Hepatocyte (in vitro differentiated cells): ENCODE measurements at regions not wholly inside any gene's neighbourhood (a gene's known extent, or its start where the extent isn't known, plus 50 kb on each side); places are given as distances from the start of the nearest gene placed in this dataset.

Experiments used
- DNase-seq: peaks from one replicate; pipeline ENCODE4 v3.0.0-alpha.2; 2016; ENCODE audit warnings: low spot score
- H2AFZ ChIP-seq: fragments of 200-600 bp; sonication (generic); 2 replicates; pipeline ENCODE4 v1.6.0; 2016; ENCODE audit warnings: antibody characterized with exemption, mild to moderate bottlenecking
- H3K27ac ChIP-seq: fragments of 200-600 bp; sonication (generic); 2 replicates; pipeline ENCODE4 v1.5.1; 2016; ENCODE audit warnings: mild to moderate bottlenecking
- H3K27me3 ChIP-seq: fragments of 200-600 bp; sonication (generic); 2 replicates; pipeline ENCODE4 v1.6.1; 2016
- H3K36me3 ChIP-seq: fragments of 200-600 bp; sonication (generic); replicated peaks from 2 replicates; pipeline ENCODE4 v1.5.1; 2016; ENCODE audit warnings: low read depth; ENCODE audit not compliant: insufficient read depth
- H3K4me1 ChIP-seq: fragments of 200-600 bp; sonication (generic); 2 replicates; pipeline ENCODE4 v1.5.1; 2016; ENCODE audit warnings: mild to moderate bottlenecking, moderate library complexity; ENCODE audit not compliant: insufficient read depth
- H3K4me2 ChIP-seq: fragments of 200-600 bp; sonication (generic); 2 replicates; pipeline ENCODE4 v1.6.0; 2016
- H3K4me3 ChIP-seq: fragments of 200-600 bp; sonication (generic); 2 replicates; pipeline ENCODE4 v1.5.1; 2016; ENCODE audit warnings: mild to moderate bottlenecking
- H3K79me2 ChIP-seq: fragments of 200-600 bp; sonication (generic); 2 replicates; pipeline ENCODE4 v1.6.0; 2017; ENCODE audit warnings: mild to moderate bottlenecking
- H3K9me2 ChIP-seq: fragments of 200-600 bp; sonication (generic); replicated peaks from 2 replicates; pipeline ENCODE4 v1.6.0; 2017; ENCODE audit warnings: mild to moderate bottlenecking; ENCODE audit not compliant: insufficient read depth
- H3K9me3 ChIP-seq: fragments of 200-600 bp; sonication (generic); 2 replicates; pipeline ENCODE4 v1.5.1; 2016; ENCODE audit warnings: low read depth, mild to moderate bottlenecking
- H4K20me1 ChIP-seq: fragments of 200-600 bp; sonication (generic); 2 replicates; pipeline ENCODE4 v1.6.0; 2016; ENCODE audit warnings: mild to moderate bottlenecking; ENCODE audit not compliant: insufficient read depth, poor library complexity, severe bottlenecking
- EZH2 ChIP-seq: fragments of 200-600 bp; sonication (generic); IDR thresholded peaks from 2 replicates; pipeline ENCODE4 v1.6.1; 2016; ENCODE audit warnings: antibody characterized with exemption, mild to moderate bottlenecking, borderline replicate concordance
- EZH2phosphoT487 ChIP-seq: fragments of 200-600 bp; sonication (generic); IDR thresholded peaks from one replicate; pipeline ENCODE4 v1.6.1; 2018; ENCODE audit warnings: antibody characterized with exemption, mild to moderate bottlenecking, low read depth, moderate library complexity; ENCODE audit not compliant: unreplicated experiment, severe bottlenecking
- WGBS: methylation state at CpG from one replicate; pipeline ENCODE4 v1.1.6; 2016; ENCODE audit warnings: low lambda C conversion rate; ENCODE audit errors: missing lambda C conversion rate; 5-methylcytosine and 5-hydroxymethylcytosine counted together
- TF ChIP-seq, protein P1 (sequence below): fragments of 200-600 bp; sonication (generic); IDR thresholded peaks from 2 replicates; pipeline ENCODE4 v1.5.1; 2016; ENCODE audit warnings: antibody characterized with exemption, mild to moderate bottlenecking; ENCODE audit not compliant: poor library complexity

DNA sequence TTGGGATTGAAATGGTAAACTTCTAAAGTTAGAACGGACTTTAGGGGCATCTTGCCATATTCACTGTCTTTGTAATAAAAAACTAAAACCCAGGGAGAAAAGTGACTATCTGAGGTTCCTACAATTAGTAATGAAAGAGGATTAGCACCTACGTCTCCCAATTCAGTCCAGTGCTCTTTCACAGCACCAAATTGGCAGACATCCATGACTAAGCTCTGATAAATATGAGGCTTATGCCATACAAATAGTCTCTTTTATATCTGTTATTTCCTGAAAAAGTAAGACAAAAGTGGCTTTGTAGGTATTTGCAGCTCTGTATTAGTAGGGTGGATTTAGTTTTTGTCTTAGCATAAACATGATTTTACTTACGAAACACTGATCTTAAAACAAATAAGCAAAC lies 315.0 kb upstream of the NRIP1 start:
- H3K27ac ChIP-seq, result no peak overlapping the region
- no peaks in the 10 kb centered on the region for H3K4me1 ChIP-seq
- H3K27me3 ChIP-seq, result no peaks in the 10 kb centered on the region
- no peaks in the 10 kb centered on the region for H3K9me3 ChIP-seq
- H3K4me2 ChIP-seq, result no peak overlapping the region
- H2AFZ ChIP-seq, result no peak overlapping the region
- DNase-seq, result no peak
- no peaks in the 10 kb centered on the region for H3K36me3 ChIP-seq
- no peaks in the 10 kb centered on the region for H4K20me1 ChIP-seq
- TF ChIP-seq EZH2phosphoT487, result no peak
- TF ChIP-seq, protein P1, sequence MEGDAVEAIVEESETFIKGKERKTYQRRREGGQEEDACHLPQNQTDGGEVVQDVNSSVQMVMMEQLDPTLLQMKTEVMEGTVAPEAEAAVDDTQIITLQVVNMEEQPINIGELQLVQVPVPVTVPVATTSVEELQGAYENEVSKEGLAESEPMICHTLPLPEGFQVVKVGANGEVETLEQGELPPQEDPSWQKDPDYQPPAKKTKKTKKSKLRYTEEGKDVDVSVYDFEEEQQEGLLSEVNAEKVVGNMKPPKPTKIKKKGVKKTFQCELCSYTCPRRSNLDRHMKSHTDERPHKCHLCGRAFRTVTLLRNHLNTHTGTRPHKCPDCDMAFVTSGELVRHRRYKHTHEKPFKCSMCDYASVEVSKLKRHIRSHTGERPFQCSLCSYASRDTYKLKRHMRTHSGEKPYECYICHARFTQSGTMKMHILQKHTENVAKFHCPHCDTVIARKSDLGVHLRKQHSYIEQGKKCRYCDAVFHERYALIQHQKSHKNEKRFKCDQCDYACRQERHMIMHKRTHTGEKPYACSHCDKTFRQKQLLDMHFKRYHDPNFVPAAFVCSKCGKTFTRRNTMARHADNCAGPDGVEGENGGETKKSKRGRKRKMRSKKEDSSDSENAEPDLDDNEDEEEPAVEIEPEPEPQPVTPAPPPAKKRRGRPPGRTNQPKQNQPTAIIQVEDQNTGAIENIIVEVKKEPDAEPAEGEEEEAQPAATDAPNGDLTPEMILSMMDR, result no peak
- TF ChIP-seq EZH2, result no peak
- no peak overlapping the region for H3K4me3 ChIP-seq
- no peaks in the 10 kb centered on the region for H3K79me2 ChIP-seq
- H3K9me2 ChIP-seq, result no peaks in the 10 kb centered on the region
- WGBS, result 74% methylated on average over 3 of the region's 3 CpGs

DNA sequence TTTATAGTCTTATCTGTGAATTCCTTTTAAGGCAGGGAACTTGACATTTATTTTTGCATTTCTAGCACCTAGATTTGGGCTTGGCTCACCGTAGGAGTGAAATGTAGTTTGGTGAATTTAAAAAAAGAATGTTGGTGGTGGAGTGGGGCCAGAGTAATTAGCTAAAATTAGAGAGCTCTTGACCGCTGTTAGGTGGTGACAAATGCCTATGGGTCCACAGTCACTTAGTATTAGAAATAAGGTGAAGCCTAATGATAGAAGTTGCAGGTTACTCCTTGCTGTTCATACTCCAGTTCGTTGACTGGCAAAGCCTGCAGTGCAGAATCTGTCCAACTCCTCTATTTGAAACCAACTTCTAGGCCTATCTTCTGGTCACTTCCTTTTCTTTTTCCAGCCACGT lies 318.8 kb upstream of the NRIP1 start:
- DNase-seq, result no peak
- no peak overlapping the region for H3K4me2 ChIP-seq
- H3K27me3 ChIP-seq, result no peaks in the 10 kb centered on the region
- no peaks in the 10 kb centered on the region for H3K9me2 ChIP-seq
- no peaks in the 10 kb centered on the region for H3K79me2 ChIP-seq
- H3K4me3 ChIP-seq, result no peak overlapping the region
- no peaks in the 10 kb centered on the region for H3K4me1 ChIP-seq
- no peak overlapping the region for H2AFZ ChIP-seq
- no peaks in the 10 kb centered on the region for H3K9me3 ChIP-seq
- TF ChIP-seq EZH2phosphoT487, result no peak
- H4K20me1 ChIP-seq, result no peaks in the 10 kb centered on the region
- WGBS, result 80% methylated on average over 4 of the region's 4 CpGs
- no peaks in the 10 kb centered on the region for H3K36me3 ChIP-seq
- H3K27ac ChIP-seq, result no peak overlapping the region

- Histone ChIP-seq H3K4me3 (no peak overlapping the region), H3K79me2 (no peaks in the 10 kb centered on the region), H4K20me1 (no peaks in the 10 kb centered on the region), H3K4me2 (no peak overlapping the region), H3K4me1 (no peaks in the 10 kb centered on the region), H2AFZ (no peak overlapping the region), H3K9me2 (no peaks in the 10 kb centered on the region), H3K36me3 (no peaks in the 10 kb centered on the region), H3K27ac (no peak overlapping the region), H3K9me3 (no peaks in the 10 kb centered on the region), H3K27me3 (no peaks in the 10 kb centered on the region)
- no peak for DNase-seq
- 84% methylated on average over 2 of the region's 2 CpGs for whole genome bisulfite sequencing
- TF ChIP-seq EZH2 (no peak), EZH2phosphoT487 (no peak)
- TF ChIP-seq, protein P1, result no peak
These were observed 325.2 kb upstream of the NRIP1 start for GRCh38 chr21:15390049-15390448.

GRCh38 chr21:15397258-15397657 lies 332.5 kb upstream of the NRIP1 start:
- no peaks in the 10 kb centered on the region for H3K36me3 ChIP-seq
- no peaks in the 10 kb centered on the region for H3K9me3 ChIP-seq
- no peaks in the 10 kb centered on the region for H4K20me1 ChIP-seq
- H3K4me1 ChIP-seq, result no peaks in the 10 kb centered on the region
- no peak overlapping the region for H2AFZ ChIP-seq
- WGBS, result 97% methylated on average over 2 of the region's 2 CpGs
- no peaks in the 10 kb centered on the region for H3K27me3 ChIP-seq
- H3K9me2 ChIP-seq, result no peaks in the 10 kb centered on the region
- H3K79me2 ChIP-seq, result no peaks in the 10 kb centered on the region
- H3K27ac ChIP-seq, result no peak overlapping the region
- DNase-seq, result no peak
- no peak overlapping the region for H3K4me3 ChIP-seq
- TF ChIP-seq EZH2phosphoT487 (no peak), EZH2 (no peak)
- TF ChIP-seq, protein P1, result no peak
- no peak overlapping the region for H3K4me2 ChIP-seq
